Testis (tissue), 2 donors: ENCODE measurements at regions not wholly inside any gene's neighbourhood (a gene's known extent, or its start where the extent isn't known, plus 50 kb on each side); places are given as distances from the start of the nearest gene placed in this dataset.

Experiments used
- DNase-seq: peaks from one replicate; pipeline ENCODE4 v3.0.0-alpha.2; 2019
- H3K27ac ChIP-seq, 2 donors: fragments of 200-600 bp; sonication (generic); one replicate each; pipeline ENCODE4 v1.5.1; 2019
- H3K27me3 ChIP-seq: fragments of 200-600 bp; sonication (generic); one replicate; pipeline ENCODE4 v1.5.1; 2019
- H3K36me3 ChIP-seq: fragments of 200-600 bp; sonication (generic); one replicate; pipeline ENCODE4 v1.5.1; 2017; ENCODE audit warnings: low read depth; ENCODE audit errors: missing control alignments
- H3K4me1 ChIP-seq: fragments of 200-600 bp; sonication (generic); one replicate; pipeline ENCODE4 v1.5.1; 2019
- H3K4me3 ChIP-seq, 2 donors: fragments of 200-600 bp; sonication (generic); one replicate each; pipeline ENCODE4 v1.5.1; 2017 to 2019
- H3K9me3 ChIP-seq: fragments of 200-600 bp; sonication (generic); one replicate; pipeline ENCODE4 v1.5.1; 2017
- CTCF ChIP-seq, 3 experiments: fragments of 450-650 bp in 2 of 3; fragments of 200-600 bp in 1 of 3; sonication (generic) in 1 of 3; IDR thresholded peaks; one replicate each; pipeline ENCODE4 v1.5.1; 2016 to 2019; ENCODE audit warnings: antibody characterized with exemption in 3 of 3, mild to moderate bottlenecking in 2 of 3, moderate library complexity in 1 of 3
- POLR2A ChIP-seq: fragments of 450-650 bp; IDR thresholded peaks from one replicate; pipeline ENCODE4 v1.6.1; 2017; ENCODE audit warnings: antibody characterized with exemption, mild to moderate bottlenecking, moderate library complexity
- WGBS, 2 donors: methylation state at CpG; one replicate each; pipeline ENCODE4 v1.1.5; 2018; 5-methylcytosine and 5-hydroxymethylcytosine counted together
- intact Hi-C: fragments of 100-400 bp; cut with DNase I; formaldehyde crosslinking; loops from one replicate; pipeline ENCODE4 v1.15.1; 2023; ENCODE audit warnings: low total_unique reads

- no peaks in the 10 kb centered on the region for H3K27me3 ChIP-seq
- WGBS, 2 donors: 91 to 93% methylated on average over 3 of the region's 3 CpGs
- no peaks in the 10 kb centered on the region for H3K36me3 ChIP-seq
- no peaks in the 10 kb centered on the region for H3K9me3 ChIP-seq
- no peak for TF ChIP-seq POLR2A
- TF ChIP-seq CTCF (IDR thresholded peaks at IDR 0.05): no peak
- intact Hi-C loops: no loop called here
- H3K4me3 ChIP-seq: no peak overlapping the region
- no peaks in the 10 kb centered on the region for H3K4me1 ChIP-seq
- DNase-seq: no peak
- no peak overlapping the region for H3K27ac ChIP-seq
Observed at GRCh38 chr1:67623906-67624305, 61.1 kb upstream of the GADD45A start.

GRCh38 chr1:67624680-67625079 is 60.3 kb upstream of the GADD45A start:
- no peaks in the 10 kb centered on the region for H3K4me1 ChIP-seq
- intact Hi-C loops: no loop called here
- no peak for TF ChIP-seq CTCF (IDR thresholded peaks at IDR 0.05)
- TF ChIP-seq POLR2A: no peak
- no peaks in the 10 kb centered on the region for H3K36me3 ChIP-seq
- H3K27me3 ChIP-seq: no peaks in the 10 kb centered on the region
- DNase-seq: no peak
- H3K4me3 ChIP-seq: no peak overlapping the region
- 94 to 98% methylated on average over 2 of the region's 2 CpGs for WGBS, 2 donors
- no peaks in the 10 kb centered on the region for H3K9me3 ChIP-seq
- no peak overlapping the region for H3K27ac ChIP-seq

GRCh38 chr1:67626090-67626860 is 58.7 kb upstream of the GADD45A start:
- no peak for DNase-seq
- Histone ChIP-seq H3K4me1 (no peaks in the 10 kb centered on the region), H3K36me3 (no peaks in the 10 kb centered on the region), H3K9me3 (no peaks in the 10 kb centered on the region), H3K4me3 (no peak overlapping the region), H3K27ac (no peak overlapping the region), H3K27me3 (no peaks in the 10 kb centered on the region)
- intact Hi-C loops: no loop called here
- WGBS, 2 donors: 85 to 98% methylated on average over 4 of the region's 4 CpGs
- TF ChIP-seq CTCF (IDR thresholded peaks at IDR 0.05): no peak
- no peak for TF ChIP-seq POLR2A

GRCh38 chr1:67626861-67627235 is 58.2 kb upstream of the GADD45A start:
- no peak for DNase-seq

More at GRCh38 chr1:67626861-67627235, 58.2 kb upstream of the GADD45A start:
- Histone ChIP-seq H3K36me3 (no peaks in the 10 kb centered on the region), H3K27me3 (no peaks in the 10 kb centered on the region), H3K4me1 (no peaks in the 10 kb centered on the region), H3K4me3 (no peak overlapping the region), H3K9me3 (no peaks in the 10 kb centered on the region), H3K27ac (no peak overlapping the region)
- TF ChIP-seq CTCF (IDR thresholded peaks at IDR 0.05) (no peak), POLR2A (no peak)
- 97 to 100% methylated on average over 1 of the region's 1 CpG for whole genome bisulfite sequencing, 2 donors
- intact Hi-C loops: no loop called here
